HUES6 (cell line): ENCODE measurements at regions not wholly inside any gene's neighbourhood (a gene's known extent, or its start where the extent isn't known, plus 50 kb on each side); places are given as distances from the start of the nearest gene placed in this dataset.

Experiments
- H3K27ac ChIP-seq: 2 replicates; pipeline ENCODE4 v1.7.0; 2013; ENCODE audit warnings: low read depth, mild to moderate bottlenecking, low read length, inconsistent platforms
- H3K27me3 ChIP-seq: 2 replicates; pipeline ENCODE4 v1.6.1; 2013; ENCODE audit warnings: low read length; ENCODE audit not compliant: control insufficient read depth, insufficient read depth
- H3K36me3 ChIP-seq: 2 replicates; pipeline ENCODE4 v1.6.1; 2013; ENCODE audit warnings: low read length; ENCODE audit not compliant: control insufficient read depth, insufficient read depth
- H3K4me1 ChIP-seq: 2 replicates; pipeline ENCODE4 v1.6.1; 2013; ENCODE audit warnings: low read length; ENCODE audit not compliant: control insufficient read depth, insufficient read depth
- H3K4me3 ChIP-seq: 2 replicates; pipeline ENCODE4 v1.5.1; 2013; ENCODE audit warnings: low read depth, low read length
- H3K9ac ChIP-seq: one replicate; pipeline ENCODE4 v1.6.1; 2013; ENCODE audit warnings: mild to moderate bottlenecking, low read length
- H3K9me3 ChIP-seq: 2 replicates; pipeline ENCODE4 v1.6.1; 2013; ENCODE audit warnings: low read depth, low read length; ENCODE audit not compliant: control insufficient read depth, insufficient read depth

- Histone ChIP-seq H3K4me1 (no peaks in the 10 kb centered on the region), H3K27ac (no peak overlapping the region), H3K27me3 (no peaks in the 10 kb centered on the region), H3K36me3 (no peaks in the 10 kb centered on the region), H3K9me3 (no peaks in the 10 kb centered on the region), H3K9ac (no peak overlapping the region), H3K4me3 (no peak overlapping the region)
These were observed 55.8 kb upstream of the NR2F2 start for GRCh38 chr15:96274698-96275097.

GRCh38 chr15:96276438-96277210 is 53.9 kb upstream of the NR2F2 start:
- H3K36me3 ChIP-seq: no peaks in the 10 kb centered on the region
- H3K9ac ChIP-seq: no peak overlapping the region
- H3K9me3 ChIP-seq: no peaks in the 10 kb centered on the region
- H3K27me3 ChIP-seq: no peaks in the 10 kb centered on the region
- no peak overlapping the region for H3K4me3 ChIP-seq
- H3K4me1 ChIP-seq: no peaks in the 10 kb centered on the region
- no peak overlapping the region for H3K27ac ChIP-seq
